Activated T-helper 1 cell treated with anti-CD3 and anti-CD28 coated beads, Interleukin-2, amount 50 U/mL, for 16 hours (primary cell): ENCODE measurements at regions not wholly inside any gene's neighbourhood (a gene's known extent, or its start where the extent isn't known, plus 50 kb on each side); places are given as distances from the start of the nearest gene placed in this dataset.
A peak's percentile ranks its signal among the peaks of the same experiment; 100 is the strongest.

Source experiments
- DNase-seq, 2 donors: peaks; one replicate each; pipeline ENCODE4 v3.0.0-alpha.2; 2020; ENCODE audit warnings: low read depth in 1 of 2, low spot score in 1 of 2

DNA sequence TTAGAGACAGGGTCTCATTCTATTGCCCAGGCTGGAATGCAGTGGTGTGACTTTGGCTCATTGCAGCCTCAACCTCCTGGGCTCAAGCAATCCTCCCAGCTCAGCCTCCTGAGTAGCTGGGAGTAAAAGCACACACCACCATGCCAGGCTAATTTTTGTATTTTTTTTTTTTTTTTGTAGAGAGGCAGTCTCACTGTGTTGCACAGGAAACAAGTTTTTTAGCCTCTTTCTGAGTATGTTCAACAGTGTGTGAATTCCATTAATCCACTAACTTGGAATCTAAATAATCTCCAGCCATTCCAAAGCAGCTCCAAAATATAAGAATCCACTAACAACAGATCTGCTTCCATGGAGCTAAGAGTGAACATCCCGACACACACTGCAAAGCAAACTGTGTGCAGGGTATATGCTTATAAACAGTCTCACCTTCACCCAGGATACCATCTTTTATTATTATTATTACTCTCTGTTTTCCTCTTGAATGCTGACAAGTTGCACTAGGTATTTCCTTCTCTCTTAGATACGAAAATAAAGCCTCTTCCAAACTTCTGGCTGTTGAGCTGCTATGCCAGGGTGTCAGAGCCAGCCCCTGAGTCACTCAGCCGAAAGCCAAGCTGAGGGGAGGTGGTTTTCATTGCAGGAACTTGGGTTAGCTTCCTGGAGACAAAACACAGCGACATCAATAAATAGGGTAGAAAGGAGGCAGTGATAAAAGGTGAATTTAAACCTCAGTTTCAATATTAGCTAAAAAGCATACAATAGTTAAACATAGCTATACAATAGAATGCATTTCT lies 264.9 kb downstream of the HIVEP2 start:
- DNase-seq: no peak

DNA sequence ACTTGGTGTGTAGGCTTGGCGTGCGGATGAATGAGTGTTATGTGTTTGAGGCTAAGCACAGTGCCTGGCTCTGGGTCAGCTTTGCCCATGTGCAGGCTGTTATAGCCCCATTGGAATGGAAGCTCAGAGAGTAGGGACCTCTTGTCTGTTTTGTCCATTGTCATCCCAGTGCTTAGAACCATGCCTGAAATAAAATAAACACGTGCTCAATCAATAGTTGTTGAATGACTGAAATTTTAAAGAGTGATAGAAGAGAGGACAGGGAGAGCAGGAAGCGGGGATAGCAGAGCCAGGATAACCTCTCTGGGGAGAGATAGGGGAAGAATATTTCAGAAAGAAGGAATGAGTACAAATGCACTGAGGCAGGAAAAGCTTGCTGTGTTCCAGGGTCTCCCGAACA lies 263.9 kb downstream of the HIVEP2 start:
- DNase-seq: no peak

DNA sequence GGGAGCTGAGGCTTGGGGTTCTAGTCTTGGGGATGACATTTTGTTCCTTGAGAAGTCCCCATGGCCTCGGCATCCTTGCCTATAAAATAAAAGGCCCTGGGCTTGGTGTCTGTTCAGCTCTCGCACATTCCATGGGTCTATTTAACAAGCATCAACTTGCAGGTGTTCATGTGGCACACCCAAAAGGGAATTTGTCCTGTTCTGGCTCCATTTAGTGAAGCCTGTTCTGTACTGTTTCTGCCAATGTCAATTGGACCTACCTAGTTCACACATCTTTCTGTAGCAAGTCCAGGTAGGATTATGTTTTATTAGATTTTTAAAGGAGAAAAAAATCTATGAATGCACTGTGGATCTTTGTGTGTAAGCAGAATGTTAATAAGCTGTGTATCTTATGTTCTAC lies 262.0 kb downstream of the HIVEP2 start:
- no peak for DNase-seq

DNA sequence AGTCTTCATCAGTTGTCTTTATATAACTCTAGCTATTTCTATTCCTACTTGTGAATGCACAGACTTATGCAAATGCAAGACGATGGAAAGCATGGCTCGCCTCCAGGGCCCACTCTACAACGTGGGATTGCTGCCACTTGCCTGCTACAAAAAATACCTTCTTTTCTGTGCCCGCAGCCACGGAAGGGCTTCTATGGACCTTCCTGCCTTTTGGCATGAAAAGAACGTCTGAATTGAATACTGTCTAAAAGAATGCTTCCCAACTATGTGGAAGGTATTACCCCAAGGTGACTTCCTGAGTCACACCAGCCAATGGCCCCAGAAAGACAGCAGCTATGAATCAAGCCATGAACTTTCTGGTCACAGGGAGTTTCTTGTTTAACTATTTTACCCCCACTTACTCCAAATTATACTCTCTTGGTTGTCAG lies 261.2 kb downstream of the HIVEP2 start:
- no peak for DNase-seq

DNA sequence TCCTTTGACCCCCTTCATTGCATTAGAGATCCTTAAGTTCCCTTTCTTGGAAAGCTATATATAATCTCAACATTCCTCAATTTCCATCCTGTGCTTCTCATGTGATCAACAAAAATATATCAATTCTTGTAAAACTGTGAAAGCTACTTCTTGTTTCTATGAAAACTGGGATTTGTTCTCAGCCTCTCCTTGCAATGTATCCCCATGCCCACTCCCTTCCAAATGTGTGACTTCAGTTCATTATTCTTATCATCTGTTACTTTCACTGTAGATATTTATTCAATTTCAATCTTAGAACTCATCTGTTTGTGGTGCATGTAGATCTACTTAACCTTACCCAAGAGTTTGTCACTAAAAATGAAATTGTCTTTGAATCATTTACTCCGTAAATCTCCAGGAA lies 260.6 kb downstream of the HIVEP2 start:
- no peak for DNase-seq

DNA sequence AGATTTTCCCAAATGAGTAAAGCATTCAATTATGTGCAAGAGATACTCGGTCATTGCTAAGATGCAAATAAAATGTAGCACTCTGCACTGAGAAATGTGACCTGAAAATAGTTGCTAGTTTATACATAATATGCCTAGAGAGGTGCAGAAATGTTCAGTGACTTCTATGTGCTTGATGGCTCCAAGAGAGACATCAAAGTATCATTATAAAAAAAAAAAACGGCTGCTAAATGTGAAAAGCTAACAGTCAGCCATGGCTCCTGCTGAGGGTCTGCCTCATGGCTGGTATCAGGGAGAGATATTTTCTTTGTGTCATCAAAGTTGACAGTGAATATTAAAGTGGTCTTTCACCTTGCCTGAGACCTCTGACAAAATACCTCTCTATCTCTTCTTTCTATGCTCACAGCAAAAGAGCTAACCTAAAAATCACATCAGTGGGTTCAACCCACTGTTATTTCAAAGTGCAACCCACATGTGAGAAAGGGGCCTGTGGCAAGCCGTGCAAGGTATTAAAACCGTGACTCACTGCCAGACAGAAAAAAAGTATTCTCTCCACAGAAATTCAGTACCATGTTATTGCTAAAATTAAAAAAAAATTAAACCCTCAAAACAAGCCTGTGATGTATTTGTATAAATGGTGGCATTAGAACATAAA lies 259.0 kb downstream of the HIVEP2 start:
- DNase-seq: no peak

DNA sequence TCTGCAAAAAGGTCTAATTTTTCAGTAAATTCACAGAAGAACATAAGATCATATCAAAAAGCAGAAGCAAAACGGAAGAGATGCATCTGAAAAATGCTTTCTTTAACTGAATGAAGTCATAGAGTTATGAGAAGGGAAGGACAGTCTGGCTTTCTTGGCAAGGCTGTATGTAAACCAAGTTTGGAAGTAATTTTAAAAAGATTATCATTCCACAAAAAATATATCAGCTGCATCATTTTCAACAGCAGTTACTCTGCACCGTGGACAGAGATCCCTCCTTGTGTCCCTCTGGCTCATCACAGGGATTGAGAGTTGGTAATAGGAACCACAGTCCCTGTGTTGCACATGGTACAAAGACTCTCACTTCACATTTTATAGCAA lies 258.5 kb downstream of the HIVEP2 start:
- DNase-seq: no peak

DNA sequence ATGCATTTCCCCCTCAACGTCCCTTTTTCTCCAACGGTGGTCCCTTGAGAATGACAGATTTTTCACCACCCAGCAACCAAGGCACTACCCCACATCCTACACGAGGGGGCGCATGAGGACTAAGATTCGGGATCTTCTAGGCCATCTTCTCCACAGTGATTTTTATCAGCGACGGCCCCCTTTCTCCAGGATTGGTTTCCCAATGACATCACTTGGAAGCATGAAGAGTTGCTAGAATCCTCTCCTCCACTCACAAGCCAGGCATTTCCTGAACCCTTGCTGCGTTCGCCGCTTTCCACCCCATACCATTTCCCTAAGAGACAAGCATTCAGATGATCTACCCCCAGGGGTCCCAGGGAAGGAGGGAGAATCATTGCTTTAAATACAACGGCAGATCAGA lies 252.0 kb downstream of the HIVEP2 start:
- peak; percentile 37 to 40 for DNase-seq

DNA sequence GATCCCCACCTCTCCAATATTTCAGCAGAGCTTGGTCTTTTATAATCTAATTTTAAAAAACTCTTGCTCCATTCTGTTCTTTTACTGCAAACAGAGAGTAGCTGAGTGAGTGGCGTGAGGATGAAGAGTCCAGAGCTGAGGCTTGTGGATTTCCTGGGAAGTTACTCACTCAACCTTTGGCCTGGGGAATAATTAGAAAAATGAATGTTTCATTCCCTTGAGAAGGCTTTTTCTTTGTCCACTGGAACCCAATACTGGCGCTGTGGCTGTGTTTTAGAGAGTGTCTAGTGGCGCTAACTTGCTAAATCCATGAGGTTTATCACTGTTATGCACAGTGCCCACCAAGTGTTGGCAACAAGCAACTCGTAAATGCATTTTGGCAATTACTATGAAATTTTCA lies 251.5 kb downstream of the HIVEP2 start:
- no peak for DNase-seq

DNA sequence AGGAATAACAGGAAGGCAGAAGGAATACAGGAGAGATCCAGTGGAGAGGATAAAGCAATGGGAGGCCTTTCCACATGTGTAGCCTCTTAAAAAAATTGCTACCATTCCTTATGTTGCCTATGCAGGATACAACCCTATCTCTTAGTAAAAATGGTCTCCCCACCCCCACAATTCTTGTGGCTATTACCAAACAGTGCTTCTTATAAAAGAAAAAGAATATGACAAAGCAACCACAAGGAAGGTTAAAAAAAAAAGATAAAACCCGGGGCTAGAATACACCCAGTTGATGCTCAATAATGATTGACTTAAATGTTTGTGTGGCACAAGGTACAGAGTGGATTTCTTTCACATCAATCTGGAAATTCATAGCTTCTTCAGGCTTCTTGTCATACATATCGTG lies 250.9 kb downstream of the HIVEP2 start:
- DNase-seq: no peak

DNA sequence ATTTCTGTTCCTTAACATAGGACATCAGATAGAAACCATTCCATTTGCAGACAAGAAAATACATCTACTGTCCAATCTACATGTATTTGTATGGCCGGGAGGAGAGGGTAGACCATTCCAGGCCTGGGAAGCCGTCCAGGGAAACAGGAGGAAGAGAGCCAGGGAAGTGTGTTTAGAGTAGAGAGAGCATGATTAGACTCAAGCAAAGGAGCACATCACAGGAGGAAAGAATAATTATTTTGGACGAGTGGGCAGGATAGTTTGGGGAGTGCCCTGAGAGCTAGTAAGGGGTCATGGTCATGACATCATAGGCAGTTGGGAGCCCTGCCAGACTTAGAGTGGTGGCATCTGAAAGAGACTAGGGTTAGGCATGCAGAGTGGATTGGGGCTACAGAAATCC lies 250.0 kb downstream of the HIVEP2 start:
- DNase-seq: no peak

DNA sequence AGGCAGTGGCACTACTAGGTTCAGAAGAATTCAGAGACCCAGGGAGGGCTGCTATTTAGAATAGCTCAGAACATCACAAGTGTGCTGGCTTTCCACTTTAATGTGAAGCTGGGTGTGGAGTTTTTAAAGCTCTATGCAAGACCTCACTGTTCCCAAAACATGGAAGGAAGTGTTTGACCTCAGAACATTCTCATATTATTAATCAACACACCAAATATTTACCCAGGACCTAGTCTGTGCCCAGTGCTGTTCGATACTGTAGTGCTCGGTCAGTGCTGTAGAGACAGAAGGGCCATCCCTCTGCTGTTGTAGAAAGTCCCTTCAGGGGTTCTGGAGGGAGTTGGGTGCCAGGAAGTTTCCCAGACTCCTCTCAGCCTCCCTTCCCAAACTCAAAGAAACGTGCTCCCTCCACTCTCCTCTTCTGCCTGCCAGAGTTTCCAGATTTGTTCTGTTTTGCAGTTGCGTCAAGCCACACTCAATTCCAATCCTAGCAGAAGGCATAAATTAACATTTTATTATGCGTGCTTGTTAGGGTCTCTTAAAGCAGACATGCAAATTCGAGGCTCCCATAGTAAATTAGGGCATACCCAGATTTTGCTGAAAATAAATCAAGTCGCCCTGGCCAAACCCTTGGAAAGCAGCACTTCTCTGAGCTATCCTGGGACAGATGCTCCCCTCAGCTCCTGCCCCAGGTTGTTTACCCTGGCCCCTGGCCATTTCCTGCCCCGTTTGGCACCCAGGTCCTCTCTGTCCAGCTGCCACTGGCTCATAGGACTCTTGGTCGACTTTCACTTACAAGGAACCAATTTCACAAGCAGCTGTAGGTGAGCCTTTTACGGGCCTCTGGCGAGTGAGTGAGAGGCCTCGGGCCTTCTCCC lies 248.6 kb downstream of the HIVEP2 start:
- no peak for DNase-seq

DNA sequence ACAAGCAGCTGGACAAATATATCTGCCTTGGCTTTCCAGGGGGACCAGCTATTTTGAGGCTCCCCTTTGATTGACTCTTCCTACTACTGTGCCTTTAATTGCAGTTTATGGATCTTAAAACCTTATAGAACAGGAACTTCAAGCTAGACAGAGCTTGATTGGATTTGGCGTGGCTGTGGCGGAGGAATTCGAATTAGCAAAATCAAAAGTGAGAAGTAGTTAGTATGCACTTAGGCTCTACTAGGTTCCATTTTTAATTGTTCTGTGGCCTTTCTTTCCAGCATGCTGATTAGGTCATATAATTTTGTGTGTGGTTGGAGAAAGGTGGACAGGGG lies 248.0 kb downstream of the HIVEP2 start:
- DNase-seq: no peak

DNA sequence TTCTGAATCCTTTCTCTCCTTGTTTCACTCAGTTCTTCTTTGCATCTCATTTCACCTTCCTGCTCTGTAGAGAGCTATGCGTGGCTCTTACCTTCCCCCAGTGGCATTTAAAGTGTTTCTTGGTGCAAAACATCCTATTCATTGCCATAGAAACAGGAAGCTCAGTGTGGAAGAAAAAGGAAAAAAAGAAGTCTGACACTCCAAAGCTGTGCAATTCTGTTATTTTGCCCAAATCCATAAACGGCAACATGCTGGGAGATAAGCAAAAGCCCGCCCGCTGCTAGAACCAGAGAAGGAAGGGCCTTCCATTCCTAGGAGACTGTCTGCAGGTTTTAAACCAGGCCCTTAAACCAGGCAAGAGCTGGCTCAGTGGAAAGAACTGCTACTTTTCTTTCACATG lies 247.1 kb downstream of the HIVEP2 start:
- DNase-seq: no peak

DNA sequence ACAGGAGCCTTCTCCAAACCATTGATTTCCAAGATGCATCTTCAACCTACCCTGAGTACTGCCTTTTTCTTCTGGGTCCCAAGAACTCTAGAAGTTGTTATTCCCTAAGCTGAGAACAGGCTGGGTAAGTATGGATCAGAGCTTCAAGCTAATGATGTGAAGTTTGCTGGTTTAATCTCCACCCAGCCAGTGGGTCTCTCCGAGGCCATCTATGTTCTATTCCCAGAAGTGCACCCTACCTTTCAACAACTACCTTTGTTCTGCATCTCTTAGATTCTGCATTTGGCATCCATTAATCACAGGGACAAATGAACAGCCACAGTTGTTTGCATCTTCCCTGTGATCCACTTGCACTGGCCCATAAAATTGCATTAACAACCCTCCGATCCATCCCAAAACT lies 246.2 kb downstream of the HIVEP2 start:
- DNase-seq: no peak

DNA sequence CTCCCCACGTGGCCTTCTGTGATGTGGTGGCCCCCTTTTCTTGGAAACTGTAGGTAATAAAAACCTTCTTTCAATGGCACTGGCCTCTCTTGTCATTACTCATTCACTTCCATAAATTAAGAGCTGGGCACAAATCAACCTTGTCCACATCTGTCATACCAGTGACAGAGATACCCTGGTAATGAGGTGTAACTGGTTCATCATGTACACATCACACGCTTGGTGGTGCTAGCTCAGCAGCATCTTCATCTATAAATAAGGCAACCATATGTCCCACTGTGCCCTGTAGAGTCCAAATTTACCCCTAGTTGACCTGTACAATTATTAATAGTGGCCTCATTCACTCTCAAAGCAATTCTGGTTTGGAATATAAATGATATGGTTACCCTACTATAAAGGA lies 245.6 kb downstream of the HIVEP2 start:
- DNase-seq: no peak

DNA sequence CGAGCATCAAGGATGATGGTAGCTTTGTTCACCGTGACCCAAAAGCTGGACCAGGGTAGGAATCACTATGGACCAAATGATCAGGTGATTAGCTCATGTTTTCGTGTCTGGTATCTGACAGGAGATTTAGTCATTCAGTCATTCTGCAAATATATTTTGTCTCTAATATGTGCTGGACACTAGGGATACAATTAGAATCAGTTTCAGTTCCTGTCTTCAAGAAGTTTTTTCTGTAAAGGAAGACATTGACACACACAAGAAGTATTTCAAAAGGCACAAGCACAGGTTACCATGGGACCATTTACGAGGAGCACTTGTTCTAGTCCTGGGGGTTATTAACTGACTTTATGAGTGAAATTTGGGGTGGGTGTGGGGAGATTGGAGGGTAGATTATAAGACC lies 244.9 kb downstream of the HIVEP2 start:
- no peak for DNase-seq

DNA sequence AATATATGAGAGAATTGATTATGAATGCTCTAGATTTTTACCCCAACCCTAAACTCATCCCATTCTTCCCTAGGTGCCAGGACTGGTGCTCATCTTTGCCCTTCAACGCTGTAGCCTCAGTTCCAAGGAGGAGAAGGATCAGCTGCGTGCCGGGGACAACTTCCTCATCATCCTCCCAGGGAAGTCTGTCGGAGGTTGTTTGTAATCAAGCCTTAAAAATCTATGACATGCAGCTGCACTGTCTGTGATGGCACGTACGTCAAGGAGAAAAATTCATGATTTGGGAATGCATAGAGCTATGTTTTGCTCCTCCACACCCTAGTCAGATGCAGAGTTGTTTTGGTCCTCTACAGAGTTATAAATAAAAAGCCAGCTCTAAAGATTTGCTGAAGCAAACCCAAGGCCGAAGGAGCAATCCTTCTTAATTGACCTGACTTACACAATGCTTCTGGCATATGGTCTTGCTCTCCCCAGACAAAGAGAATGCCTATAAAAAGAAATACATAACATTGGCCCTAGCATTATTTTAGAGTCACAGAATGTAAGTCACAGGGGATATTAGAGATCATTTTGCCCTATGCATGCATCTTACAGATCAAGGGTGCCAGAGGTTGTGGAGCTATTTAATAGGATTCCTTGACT lies 244.2 kb downstream of the HIVEP2 start:
- no peak for DNase-seq
